GM21786 (cell line): ENCODE measurements at regions not wholly inside any gene's neighbourhood (a gene's known extent, or its start where the extent isn't known, plus 50 kb on each side); places are given as distances from the start of the nearest gene placed in this dataset.
"Not testable (repeated sequence)": the region's sequence is repeated elsewhere in the genome, so short reads cannot be mapped to it uniquely, and the experiment has no call there.

Experiments
- ATAC-seq: cut with Tn5 transposase; IDR thresholded peaks from one replicate; pipeline ENCODE4 v1.9.1; 2021; ENCODE audit not compliant: unreplicated experiment

GRCh38 chr9:103611950-103612349, 482.2 kb upstream of the SMC2 start:
- ATAC-seq, result not testable (repeated sequence)

- no peak for ATAC-seq
Observed at GRCh38 chr9:103615994-103616393, 478.1 kb upstream of the SMC2 start.

GRCh38 chr9:103617046-103617445, 477.1 kb upstream of the SMC2 start:
- no peak for ATAC-seq

GRCh38 chr9:103625161-103625804, 468.8 kb upstream of the SMC2 start:
- ATAC-seq, result no peak

- no peak for ATAC-seq
Observed at GRCh38 chr9:103627731-103628130, 466.4 kb upstream of the SMC2 start.

GRCh38 chr9:103649086-103649485, 445.0 kb upstream of the SMC2 start:
- no peak for ATAC-seq

- ATAC-seq, result no peak
Observed at GRCh38 chr9:103658156-103658555, 436.0 kb upstream of the SMC2 start.

- no peak for ATAC-seq
Observed at GRCh38 chr9:103660830-103661229, 433.3 kb upstream of the SMC2 start.

- no peak for ATAC-seq
Observed at GRCh38 chr9:103661663-103662062, 432.4 kb upstream of the SMC2 start.

GRCh38 chr9:103669296-103669695, 424.8 kb upstream of the SMC2 start:
- ATAC-seq, result no peak

- no peak for ATAC-seq
Observed at GRCh38 chr9:103674271-103674670, 419.8 kb upstream of the SMC2 start.

GRCh38 chr9:103680581-103680980, 413.5 kb upstream of the SMC2 start:
- ATAC-seq, result no peak

GRCh38 chr9:103681435-103681834, 412.7 kb upstream of the SMC2 start:
- ATAC-seq, result no peak

GRCh38 chr9:103700195-103700962, 393.7 kb upstream of the SMC2 start:
- no peak for ATAC-seq

- ATAC-seq, result no peak
Observed at GRCh38 chr9:103702572-103702971, 391.5 kb upstream of the SMC2 start.

GRCh38 chr9:103707181-103707580, 386.9 kb upstream of the SMC2 start:
- ATAC-seq, result no peak

- no peak for ATAC-seq
Observed at GRCh38 chr9:103709366-103709765, 384.7 kb upstream of the SMC2 start.

- no peak for ATAC-seq
Observed at GRCh38 chr9:103713631-103714030, 380.5 kb upstream of the SMC2 start.

- ATAC-seq, result no peak
Observed at GRCh38 chr9:103714992-103715391, 379.1 kb upstream of the SMC2 start.

GRCh38 chr9:103721056-103721455, 373.1 kb upstream of the SMC2 start:
- no peak for ATAC-seq

GRCh38 chr9:103730866-103731265, 363.2 kb upstream of the SMC2 start:
- no peak for ATAC-seq

GRCh38 chr9:103731541-103731940, 362.6 kb upstream of the SMC2 start:
- ATAC-seq, result no peak

- ATAC-seq, result no peak
Observed at GRCh38 chr9:103734471-103734870, 359.6 kb upstream of the SMC2 start.
